Liver (tissue), 7 donors: ENCODE measurements at regions not wholly inside any gene's neighbourhood (a gene's known extent, or its start where the extent isn't known, plus 50 kb on each side); places are given as distances from the start of the nearest gene placed in this dataset.

ENCODE experiments used
- DNase-seq: peaks from one replicate; pipeline ENCODE4 v3.0.0-alpha.2; 2017; ENCODE audit warnings: low spot score
- H3K27ac ChIP-seq, 2 donors: one replicate each; pipeline ENCODE4 v1.7.0; 2013; ENCODE audit warnings: inconsistent platforms in 2 of 2, low read length in 2 of 2, control low read depth in 1 of 2, low read depth in 1 of 2, mild to moderate bottlenecking in 1 of 2
- H3K27me3 ChIP-seq, 4 donors: one replicate each; pipeline versions ENCODE4 v1.6.1 to v1.7.0; 2013; ENCODE audit warnings: low read length in 3 of 4, inconsistent platforms in 1 of 4, mild to moderate bottlenecking in 1 of 4, moderate library complexity in 1 of 4; ENCODE audit not compliant: control insufficient read depth in 4 of 4, insufficient read depth in 4 of 4
- H3K36me3 ChIP-seq, 4 donors: one replicate each; pipeline versions ENCODE4 v1.6.1 to v1.7.0; 2013; ENCODE audit warnings: low read length in 3 of 4, mild to moderate bottlenecking in 3 of 4, low read depth in 1 of 4, moderate library complexity in 1 of 4; ENCODE audit not compliant: control insufficient read depth in 4 of 4, insufficient read depth in 3 of 4
- H3K4me1 ChIP-seq, 4 donors: one replicate each; pipeline versions ENCODE4 v1.6.1 to v1.7.0; 2013; ENCODE audit warnings: low read length in 3 of 4, mild to moderate bottlenecking in 3 of 4, moderate library complexity in 1 of 4; ENCODE audit not compliant: control insufficient read depth in 4 of 4, insufficient read depth in 4 of 4
- H3K4me3 ChIP-seq, 3 donors: one replicate each; pipeline versions ENCODE4 v1.6.1 to v1.7.0; 2013; ENCODE audit warnings: low read length in 3 of 3, control low read depth in 1 of 3, low read depth in 1 of 3, mild to moderate bottlenecking in 1 of 3
- H3K9ac ChIP-seq, 2 donors: one replicate each; pipeline ENCODE4 v1.7.0; 2013; ENCODE audit warnings: low read length in 2 of 2, mild to moderate bottlenecking in 2 of 2, moderate library complexity in 2 of 2, control low read depth in 1 of 2, low read depth in 1 of 2
- H3K9me3 ChIP-seq, 4 donors: one replicate each; pipeline versions ENCODE4 v1.6.1 to v1.7.0; 2013; ENCODE audit warnings: low read length in 3 of 4; ENCODE audit not compliant: control insufficient read depth in 4 of 4
- ATF3 ChIP-seq: IDR thresholded peaks from 2 replicates; pipeline ENCODE4 v1.6.1; 2016; ENCODE audit warnings: antibody characterized with exemption
- EGR1 ChIP-seq, 2 donors: IDR thresholded peaks; 2 replicates each; pipeline ENCODE4 v1.6.1; 2016 to 2018; ENCODE audit warnings: antibody characterized with exemption in 2 of 2, low read depth in 2 of 2
- FOXA2 ChIP-seq: IDR thresholded peaks from 2 replicates; pipeline ENCODE4 v1.6.1; 2016; ENCODE audit warnings: antibody characterized with exemption
- GABPA ChIP-seq, 2 donors: IDR thresholded peaks in 1 of 2; conservative IDR thresholded peaks in 1 of 2; 2 replicates each; pipeline ENCODE4 v1.6.1; 2016; ENCODE audit warnings: antibody characterized with exemption in 2 of 2, mild to moderate bottlenecking in 1 of 2, moderate library complexity in 1 of 2
- HNF4G ChIP-seq: IDR thresholded peaks from 2 replicates; pipeline ENCODE4 v1.6.1; 2016; ENCODE audit warnings: antibody characterized with exemption
- JUND ChIP-seq, 2 donors: IDR thresholded peaks; 2 replicates each; pipeline ENCODE4 v1.6.1; 2016; ENCODE audit warnings: antibody characterized with exemption in 2 of 2
- RAD21 ChIP-seq, 2 donors: IDR thresholded peaks; 2 replicates each; pipeline ENCODE4 v1.6.1; 2016; ENCODE audit warnings: antibody characterized with exemption in 2 of 2, mild to moderate bottlenecking in 2 of 2
- REST ChIP-seq: IDR thresholded peaks from 2 replicates; pipeline ENCODE4 v1.6.1; 2016; ENCODE audit warnings: antibody characterized with exemption, mild to moderate bottlenecking
- RXRA ChIP-seq, 2 donors: IDR thresholded peaks; 2 replicates each; pipeline ENCODE4 v1.6.1; 2017 to 2018; ENCODE audit warnings: antibody characterized with exemption in 2 of 2, mild to moderate bottlenecking in 1 of 2
- SP1 ChIP-seq: IDR thresholded peaks from 2 replicates; pipeline ENCODE4 v1.6.1; 2018; ENCODE audit warnings: antibody characterized with exemption, mild to moderate bottlenecking
- TAF1 ChIP-seq: conservative IDR thresholded peaks from 2 replicates; pipeline ENCODE4 v1.6.1; 2016; ENCODE audit warnings: antibody characterized with exemption, mild to moderate bottlenecking
- ZBTB33 ChIP-seq: IDR thresholded peaks from 2 replicates; pipeline ENCODE4 v1.6.1; 2016; ENCODE audit warnings: antibody characterized with exemption
- WGBS: extraction: QIAGEN DNeasy Blood & Tissue Kit; methylation state at CpG from one replicate; pipeline ENCODE4 v1.1.7; 2013; 5-methylcytosine and 5-hydroxymethylcytosine counted together
- donor health status: healthy.
- donor health status: healthy.
- donor health status: healthy.
- donor health status: healthy.

- TF ChIP-seq RAD21 (IDR thresholded peaks at IDR 0.05) (no peak), ZBTB33 (no peak), REST (no peak), TAF1 (no peak), RXRA (IDR thresholded peaks at IDR 0.05) (peak in 1 of 2 donors; percentile 8), HNF4G (no peak), GABPA (IDR thresholded peaks at IDR 0.05 in 1 of 2, conservative IDR thresholded peaks at IDR 0.05 in 1 of 2) (no peak), ATF3 (no peak)
- no peak for DNase-seq
- H3K27ac ChIP-seq = no peak overlapping the region
- H3K9me3 ChIP-seq = no peaks in the 10 kb centered on the region
- H3K9ac ChIP-seq = no peak overlapping the region
- no peaks in the 10 kb centered on the region for H3K27me3 ChIP-seq
- 58% methylated on average over 2 of the region's 2 CpGs for WGBS
- no peaks in the 10 kb centered on the region for H3K4me1 ChIP-seq
- no peak overlapping the region for H3K4me3 ChIP-seq
- H3K36me3 ChIP-seq = no peaks in the 10 kb centered on the region
Measured at GRCh38 chr7:115593111-115593510, 437.5 kb downstream of the TFEC start.

- no peak for TF ChIP-seq SP1
- TF ChIP-seq EGR1 (IDR thresholded peaks at IDR 0.05; ENCODE audit: low read depth in 2 of 2) = no peak
- no peak for TF ChIP-seq FOXA2
- TF ChIP-seq RAD21 (IDR thresholded peaks at IDR 0.05) = no peak
- TF ChIP-seq JUND (IDR thresholded peaks at IDR 0.05) = no peak
- TF ChIP-seq ATF3 = no peak
- TF ChIP-seq RXRA (IDR thresholded peaks at IDR 0.05) = no peak
- no peak for TF ChIP-seq HNF4G
- no peak for TF ChIP-seq ZBTB33
- Histone ChIP-seq H3K4me1 (no peaks in the 10 kb centered on the region), H3K27ac (no peak overlapping the region), H3K4me3 (no peak overlapping the region), H3K27me3 (no peaks in the 10 kb centered on the region), H3K36me3 (no peaks in the 10 kb centered on the region), H3K9me3 (no peaks in the 10 kb centered on the region), H3K9ac (no peak overlapping the region)
- WGBS = 93% methylated on average over 5 of the region's 5 CpGs
- DNase-seq = no peak
Measured at GRCh38 chr7:115585015-115585718, 445.4 kb downstream of the TFEC start.
